ENCODE measurements at regions not wholly inside any gene's neighbourhood (a gene's known extent, or its start where the extent isn't known, plus 50 kb on each side); places are given as distances from the start of the nearest gene placed in this dataset.

DNA sequence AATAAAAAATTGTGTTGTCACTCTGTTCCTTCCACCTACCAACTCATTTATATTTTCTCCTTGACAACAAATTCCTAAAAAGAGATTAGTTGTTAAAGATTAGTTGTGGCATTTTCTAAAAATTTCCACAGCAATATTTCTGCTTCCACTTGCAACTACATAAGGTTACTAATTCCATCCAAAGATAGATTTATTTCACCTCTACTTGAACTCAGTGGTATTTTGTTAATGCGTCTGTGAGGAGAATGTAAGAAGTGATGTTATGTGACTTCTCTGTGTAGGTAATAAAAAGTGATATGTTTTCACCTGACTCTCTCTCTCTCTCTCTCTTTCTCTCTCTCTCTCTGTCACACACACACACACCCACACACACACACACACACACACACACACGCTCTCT lies 1104.8 kb downstream of the AMY1C start:
- Histone ChIP-seq H3K4me3 (ENCODE audit: low read depth in 1 of 2, low read length in 2 of 2) (no peak overlapping the region), H4K20me1 (ENCODE audit: insufficient read depth, low read length) (no peaks in the 10 kb centered on the region), H3K9me3 (ENCODE audit: insufficient read depth, low read length, severe bottlenecking) (no peaks in the 10 kb centered on the region), H3K36me3 (ENCODE audit: insufficient read depth, low read length) (no peaks in the 10 kb centered on the region), H3K27me3 (ENCODE audit: insufficient read depth, low read length, poor library complexity) (no peaks in the 10 kb centered on the region), H3K4me1 (ENCODE audit: insufficient read depth, low read length) (no peaks in the 10 kb centered on the region), H3K79me2 (ENCODE audit: insufficient read depth, low read length) (no peaks in the 10 kb centered on the region), H3K9ac (ENCODE audit: low read depth, low read length) (no peak overlapping the region), H3K27ac (ENCODE audit: low read length) (no peak overlapping the region), H2AFZ (ENCODE audit: low read depth, low read length) (no peak overlapping the region), H3K4me2 (ENCODE audit: insufficient read depth, low read length) (no peak overlapping the region)
- DNase-seq (no peak), ATAC-seq (ENCODE audit: insufficient read depth, low read depth) (no peak)
- TF ChIP-seq, protein P1, sequence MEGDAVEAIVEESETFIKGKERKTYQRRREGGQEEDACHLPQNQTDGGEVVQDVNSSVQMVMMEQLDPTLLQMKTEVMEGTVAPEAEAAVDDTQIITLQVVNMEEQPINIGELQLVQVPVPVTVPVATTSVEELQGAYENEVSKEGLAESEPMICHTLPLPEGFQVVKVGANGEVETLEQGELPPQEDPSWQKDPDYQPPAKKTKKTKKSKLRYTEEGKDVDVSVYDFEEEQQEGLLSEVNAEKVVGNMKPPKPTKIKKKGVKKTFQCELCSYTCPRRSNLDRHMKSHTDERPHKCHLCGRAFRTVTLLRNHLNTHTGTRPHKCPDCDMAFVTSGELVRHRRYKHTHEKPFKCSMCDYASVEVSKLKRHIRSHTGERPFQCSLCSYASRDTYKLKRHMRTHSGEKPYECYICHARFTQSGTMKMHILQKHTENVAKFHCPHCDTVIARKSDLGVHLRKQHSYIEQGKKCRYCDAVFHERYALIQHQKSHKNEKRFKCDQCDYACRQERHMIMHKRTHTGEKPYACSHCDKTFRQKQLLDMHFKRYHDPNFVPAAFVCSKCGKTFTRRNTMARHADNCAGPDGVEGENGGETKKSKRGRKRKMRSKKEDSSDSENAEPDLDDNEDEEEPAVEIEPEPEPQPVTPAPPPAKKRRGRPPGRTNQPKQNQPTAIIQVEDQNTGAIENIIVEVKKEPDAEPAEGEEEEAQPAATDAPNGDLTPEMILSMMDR (IDR thresholded peaks at IDR 0.05; ENCODE audit: borderline replicate concordance, extremely low read depth, low read length, poor library complexity, severe bottlenecking) = no peak
- TF ChIP-seq EZH2 (IDR thresholded peaks at IDR 0.05; ENCODE audit: borderline replicate concordance, low read depth, low read length, severe bottlenecking) = no peak

DNA sequence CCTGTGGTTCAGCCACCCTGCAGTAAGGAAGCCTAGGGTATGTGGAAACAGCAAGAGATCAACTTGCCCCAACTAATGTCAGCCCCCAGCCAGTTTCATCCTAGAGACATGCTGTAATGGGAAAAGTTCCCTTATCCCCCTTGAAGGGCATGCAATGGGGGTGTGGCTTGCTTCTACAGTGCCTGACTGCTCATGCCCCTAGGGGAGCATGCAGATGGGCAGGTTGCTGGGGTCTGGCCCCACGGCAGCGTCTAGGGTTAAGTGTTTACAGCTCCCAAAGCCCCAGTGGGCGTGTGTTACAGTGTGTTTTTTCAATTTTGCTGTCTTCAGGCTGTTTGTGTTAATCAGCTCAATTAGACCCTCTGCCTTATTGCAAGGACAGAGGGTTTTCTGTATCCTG lies 1105.9 kb downstream of the AMY1C start:
- no peak overlapping the region for H3K4me3 ChIP-seq (ENCODE audit: low read depth in 1 of 2, low read length in 2 of 2)
- H3K79me2 ChIP-seq (ENCODE audit: insufficient read depth, low read length) = no peaks in the 10 kb centered on the region
- no peaks in the 10 kb centered on the region for H3K4me1 ChIP-seq (ENCODE audit: insufficient read depth, low read length)
- no peak overlapping the region for H3K9ac ChIP-seq (ENCODE audit: low read depth, low read length)
- no peaks in the 10 kb centered on the region for H3K9me3 ChIP-seq (ENCODE audit: insufficient read depth, low read length, severe bottlenecking)
- no peaks in the 10 kb centered on the region for H3K27me3 ChIP-seq (ENCODE audit: insufficient read depth, low read length, poor library complexity)
- no peaks in the 10 kb centered on the region for H3K36me3 ChIP-seq (ENCODE audit: insufficient read depth, low read length)
- no peak overlapping the region for H3K4me2 ChIP-seq (ENCODE audit: insufficient read depth, low read length)
- no peak for ATAC-seq (ENCODE audit: insufficient read depth, low read depth)
- H3K27ac ChIP-seq (ENCODE audit: low read length) = no peak overlapping the region
- no peak for DNase-seq
- H2AFZ ChIP-seq (ENCODE audit: low read depth, low read length) = no peak overlapping the region
- TF ChIP-seq, protein P1 (IDR thresholded peaks at IDR 0.05; ENCODE audit: borderline replicate concordance, extremely low read depth, low read length, poor library complexity, severe bottlenecking) = no peak
- no peak for TF ChIP-seq EZH2 (IDR thresholded peaks at IDR 0.05; ENCODE audit: borderline replicate concordance, low read depth, low read length, severe bottlenecking)
- no peaks in the 10 kb centered on the region for H4K20me1 ChIP-seq (ENCODE audit: insufficient read depth, low read length)

DNA sequence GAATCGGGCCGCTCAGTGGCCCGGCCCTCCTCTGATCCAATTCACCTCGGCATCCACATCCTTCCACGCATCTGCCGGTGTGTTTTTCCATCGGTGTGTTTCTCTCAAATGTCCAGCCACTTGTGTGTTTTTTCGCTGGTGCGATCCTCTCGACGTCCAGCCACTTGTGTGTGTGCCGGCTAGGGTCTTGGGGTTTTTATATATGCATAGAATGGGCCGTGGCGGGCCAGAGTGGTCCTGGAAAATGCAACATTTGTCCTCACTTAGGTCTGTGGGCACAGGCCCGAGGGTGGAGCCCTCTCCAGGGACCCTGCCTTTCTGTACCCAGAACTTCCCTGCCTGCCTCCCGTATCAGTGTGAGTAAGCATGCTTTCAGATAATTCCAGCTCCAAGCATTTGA lies 1106.4 kb downstream of the AMY1C start:
- H3K4me1 ChIP-seq (ENCODE audit: insufficient read depth, low read length) = no peaks in the 10 kb centered on the region
- no peaks in the 10 kb centered on the region for H4K20me1 ChIP-seq (ENCODE audit: insufficient read depth, low read length)
- H3K79me2 ChIP-seq (ENCODE audit: insufficient read depth, low read length) = no peaks in the 10 kb centered on the region
- H3K9ac ChIP-seq (ENCODE audit: low read depth, low read length) = no peak overlapping the region
- H2AFZ ChIP-seq (ENCODE audit: low read depth, low read length) = no peak overlapping the region
- ATAC-seq (ENCODE audit: insufficient read depth, low read depth) (no peak), DNase-seq (no peak)
- no peaks in the 10 kb centered on the region for H3K27me3 ChIP-seq (ENCODE audit: insufficient read depth, low read length, poor library complexity)
- H3K9me3 ChIP-seq (ENCODE audit: insufficient read depth, low read length, severe bottlenecking) = no peaks in the 10 kb centered on the region
- TF ChIP-seq, protein P1 (IDR thresholded peaks at IDR 0.05; ENCODE audit: borderline replicate concordance, extremely low read depth, low read length, poor library complexity, severe bottlenecking) = no peak
- no peak for TF ChIP-seq EZH2 (IDR thresholded peaks at IDR 0.05; ENCODE audit: borderline replicate concordance, low read depth, low read length, severe bottlenecking)
- no peak overlapping the region for H3K4me3 ChIP-seq (ENCODE audit: low read depth in 1 of 2, low read length in 2 of 2)
- no peak overlapping the region for H3K4me2 ChIP-seq (ENCODE audit: insufficient read depth, low read length)
- H3K27ac ChIP-seq (ENCODE audit: low read length) = no peak overlapping the region
- no peaks in the 10 kb centered on the region for H3K36me3 ChIP-seq (ENCODE audit: insufficient read depth, low read length)

DNA sequence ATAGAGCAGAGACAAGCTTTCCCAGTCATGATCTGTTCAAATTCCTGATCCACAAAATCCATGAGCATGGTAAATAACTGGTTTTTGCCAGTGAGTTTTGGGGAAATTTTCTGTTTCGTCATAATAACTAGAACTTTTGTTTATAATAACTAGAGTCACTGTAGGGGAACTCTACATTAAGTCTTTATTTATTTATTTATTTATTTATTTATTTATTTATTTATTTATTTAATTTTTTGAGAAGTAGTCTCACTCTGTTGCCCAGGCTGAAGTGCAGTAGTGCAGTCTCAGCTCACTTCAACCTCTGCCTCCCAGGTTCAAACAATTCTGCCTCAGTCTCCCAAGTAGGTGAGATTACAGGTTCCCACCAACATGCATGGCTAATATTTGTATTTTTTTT lies 1106.8 kb downstream of the AMY1C start:
- Histone ChIP-seq H3K27me3 (ENCODE audit: insufficient read depth, low read length, poor library complexity) (no peaks in the 10 kb centered on the region), H2AFZ (ENCODE audit: low read depth, low read length) (no peak overlapping the region), H3K4me1 (ENCODE audit: insufficient read depth, low read length) (no peaks in the 10 kb centered on the region), H3K9ac (ENCODE audit: low read depth, low read length) (no peak overlapping the region), H3K9me3 (ENCODE audit: insufficient read depth, low read length, severe bottlenecking) (no peaks in the 10 kb centered on the region), H3K27ac (ENCODE audit: low read length) (no peak overlapping the region), H3K79me2 (ENCODE audit: insufficient read depth, low read length) (no peaks in the 10 kb centered on the region), H4K20me1 (ENCODE audit: insufficient read depth, low read length) (no peaks in the 10 kb centered on the region), H3K36me3 (ENCODE audit: insufficient read depth, low read length) (no peaks in the 10 kb centered on the region), H3K4me2 (ENCODE audit: insufficient read depth, low read length) (no peak overlapping the region), H3K4me3 (ENCODE audit: low read depth in 1 of 2, low read length in 2 of 2) (no peak overlapping the region)
- TF ChIP-seq, protein P1 (IDR thresholded peaks at IDR 0.05; ENCODE audit: borderline replicate concordance, extremely low read depth, low read length, poor library complexity, severe bottlenecking) = no peak
- no peak for TF ChIP-seq EZH2 (IDR thresholded peaks at IDR 0.05; ENCODE audit: borderline replicate concordance, low read depth, low read length, severe bottlenecking)
- ATAC-seq (ENCODE audit: insufficient read depth, low read depth) (no peak), DNase-seq (no peak)
